ENCODE measurements at regions not wholly inside any gene's neighbourhood (a gene's known extent, or its start where the extent isn't known, plus 50 kb on each side); places are given as distances from the start of the nearest gene placed in this dataset.

- TF ChIP-seq ATF2 (IDR thresholded peaks at IDR 0.05; ENCODE audit: low read length) (no peak), STAT3 (IDR thresholded peaks at IDR 0.05; ENCODE audit: low read depth, low read length) (0 out of 2 replicates have a peak, but pooled peaks have one; percentile 61), BRCA1 (IDR thresholded peaks at IDR 0.05; ENCODE audit: low read depth, low read length) (no peak), MYB (IDR thresholded peaks at IDR 0.05; ENCODE audit: borderline replicate concordance, low read depth, low read length) (no peak), GABPA (IDR thresholded peaks at IDR 0.05; ENCODE audit: low read depth) (no peak), SIN3A (IDR thresholded peaks at IDR 0.05; ENCODE audit: low read depth, low read length) (no peak), MTA2 (IDR thresholded peaks at IDR 0.05; ENCODE audit: low read depth) (peak; percentile 53), ESRRA (IDR thresholded peaks at IDR 0.05; ENCODE audit: low read length) (no peak), CREM (IDR thresholded peaks at IDR 0.05; ENCODE audit: low read depth) (no peak), BMI1 (IDR thresholded peaks at IDR 0.05; ENCODE audit: borderline replicate concordance) (0 out of 2 replicates have a peak, but pooled peaks have one; percentile 8), TAF1 (IDR thresholded peaks at IDR 0.05; ENCODE audit: borderline replicate concordance, low read depth, low read length) (no peak), NR2C1 (IDR thresholded peaks at IDR 0.05) (no peak), CEBPB (IDR thresholded peaks at IDR 0.05; ENCODE audit: borderline replicate concordance in 1 of 2, low read depth in 2 of 2, low read length in 2 of 2) (no peak), YY1 (IDR thresholded peaks at IDR 0.05; ENCODE audit: low read depth, low read length) (no peak), POLR2A (IDR thresholded peaks at IDR 0.05; ENCODE audit: low read depth, low read length) (no peak), SPI1 (IDR thresholded peaks at IDR 0.05; ENCODE audit: borderline replicate concordance, insufficient read depth, low read depth, low read length) (peak; percentile 66; the same call in 1 of the 2 replicates), SP1 (IDR thresholded peaks at IDR 0.05; ENCODE audit: low read depth, low read length) (no peak)
- TF ChIP-seq, protein P1, sequence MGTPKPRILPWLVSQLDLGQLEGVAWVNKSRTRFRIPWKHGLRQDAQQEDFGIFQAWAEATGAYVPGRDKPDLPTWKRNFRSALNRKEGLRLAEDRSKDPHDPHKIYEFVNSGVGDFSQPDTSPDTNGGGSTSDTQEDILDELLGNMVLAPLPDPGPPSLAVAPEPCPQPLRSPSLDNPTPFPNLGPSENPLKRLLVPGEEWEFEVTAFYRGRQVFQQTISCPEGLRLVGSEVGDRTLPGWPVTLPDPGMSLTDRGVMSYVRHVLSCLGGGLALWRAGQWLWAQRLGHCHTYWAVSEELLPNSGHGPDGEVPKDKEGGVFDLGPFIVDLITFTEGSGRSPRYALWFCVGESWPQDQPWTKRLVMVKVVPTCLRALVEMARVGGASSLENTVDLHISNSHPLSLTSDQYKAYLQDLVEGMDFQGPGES (IDR thresholded peaks at IDR 0.05) = no peak
- TF ChIP-seq, protein P2, sequence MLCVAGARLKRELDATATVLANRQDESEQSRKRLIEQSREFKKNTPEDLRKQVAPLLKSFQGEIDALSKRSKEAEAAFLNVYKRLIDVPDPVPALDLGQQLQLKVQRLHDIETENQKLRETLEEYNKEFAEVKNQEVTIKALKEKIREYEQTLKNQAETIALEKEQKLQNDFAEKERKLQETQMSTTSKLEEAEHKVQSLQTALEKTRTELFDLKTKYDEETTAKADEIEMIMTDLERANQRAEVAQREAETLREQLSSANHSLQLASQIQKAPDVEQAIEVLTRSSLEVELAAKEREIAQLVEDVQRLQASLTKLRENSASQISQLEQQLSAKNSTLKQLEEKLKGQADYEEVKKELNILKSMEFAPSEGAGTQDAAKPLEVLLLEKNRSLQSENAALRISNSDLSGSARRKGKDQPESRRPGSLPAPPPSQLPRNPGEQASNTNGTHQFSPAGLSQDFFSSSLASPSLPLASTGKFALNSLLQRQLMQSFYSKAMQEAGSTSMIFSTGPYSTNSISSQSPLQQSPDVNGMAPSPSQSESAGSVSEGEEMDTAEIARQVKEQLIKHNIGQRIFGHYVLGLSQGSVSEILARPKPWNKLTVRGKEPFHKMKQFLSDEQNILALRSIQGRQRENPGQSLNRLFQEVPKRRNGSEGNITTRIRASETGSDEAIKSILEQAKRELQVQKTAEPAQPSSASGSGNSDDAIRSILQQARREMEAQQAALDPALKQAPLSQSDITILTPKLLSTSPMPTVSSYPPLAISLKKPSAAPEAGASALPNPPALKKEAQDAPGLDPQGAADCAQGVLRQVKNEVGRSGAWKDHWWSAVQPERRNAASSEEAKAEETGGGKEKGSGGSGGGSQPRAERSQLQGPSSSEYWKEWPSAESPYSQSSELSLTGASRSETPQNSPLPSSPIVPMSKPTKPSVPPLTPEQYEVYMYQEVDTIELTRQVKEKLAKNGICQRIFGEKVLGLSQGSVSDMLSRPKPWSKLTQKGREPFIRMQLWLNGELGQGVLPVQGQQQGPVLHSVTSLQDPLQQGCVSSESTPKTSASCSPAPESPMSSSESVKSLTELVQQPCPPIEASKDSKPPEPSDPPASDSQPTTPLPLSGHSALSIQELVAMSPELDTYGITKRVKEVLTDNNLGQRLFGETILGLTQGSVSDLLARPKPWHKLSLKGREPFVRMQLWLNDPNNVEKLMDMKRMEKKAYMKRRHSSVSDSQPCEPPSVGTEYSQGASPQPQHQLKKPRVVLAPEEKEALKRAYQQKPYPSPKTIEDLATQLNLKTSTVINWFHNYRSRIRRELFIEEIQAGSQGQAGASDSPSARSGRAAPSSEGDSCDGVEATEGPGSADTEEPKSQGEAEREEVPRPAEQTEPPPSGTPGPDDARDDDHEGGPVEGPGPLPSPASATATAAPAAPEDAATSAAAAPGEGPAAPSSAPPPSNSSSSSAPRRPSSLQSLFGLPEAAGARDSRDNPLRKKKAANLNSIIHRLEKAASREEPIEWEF (IDR thresholded peaks at IDR 0.05; ENCODE audit: insufficient replicate concordance, low read depth, low read length) = no peak
- TF ChIP-seq, protein P3, sequence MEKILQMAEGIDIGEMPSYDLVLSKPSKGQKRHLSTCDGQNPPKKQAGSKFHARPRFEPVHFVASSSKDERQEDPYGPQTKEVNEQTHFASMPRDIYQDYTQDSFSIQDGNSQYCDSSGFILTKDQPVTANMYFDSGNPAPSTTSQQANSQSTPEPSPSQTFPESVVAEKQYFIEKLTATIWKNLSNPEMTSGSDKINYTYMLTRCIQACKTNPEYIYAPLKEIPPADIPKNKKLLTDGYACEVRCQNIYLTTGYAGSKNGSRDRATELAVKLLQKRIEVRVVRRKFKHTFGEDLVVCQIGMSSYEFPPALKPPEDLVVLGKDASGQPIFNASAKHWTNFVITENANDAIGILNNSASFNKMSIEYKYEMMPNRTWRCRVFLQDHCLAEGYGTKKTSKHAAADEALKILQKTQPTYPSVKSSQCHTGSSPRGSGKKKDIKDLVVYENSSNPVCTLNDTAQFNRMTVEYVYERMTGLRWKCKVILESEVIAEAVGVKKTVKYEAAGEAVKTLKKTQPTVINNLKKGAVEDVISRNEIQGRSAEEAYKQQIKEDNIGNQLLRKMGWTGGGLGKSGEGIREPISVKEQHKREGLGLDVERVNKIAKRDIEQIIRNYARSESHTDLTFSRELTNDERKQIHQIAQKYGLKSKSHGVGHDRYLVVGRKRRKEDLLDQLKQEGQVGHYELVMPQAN (conservative IDR thresholded peaks at IDR 0.05) = no peak
Measured at GRCh38 chr2:213233438-213234330, 50.6 kb upstream of the SPAG16 start (continued).

Data from GM12878 (cell line).